Skeletal muscle cell (primary cell): ENCODE measurements at regions not wholly inside any gene's neighbourhood (a gene's known extent, or its start where the extent isn't known, plus 50 kb on each side); places are given as distances from the start of the nearest gene placed in this dataset.

ENCODE experiments used
- DNase-seq: peaks from one replicate; pipeline ENCODE4 v3.0.0-alpha.2; 2010; ENCODE audit warnings: low read depth
- H3K4me3 ChIP-seq: 2 replicates; pipeline ENCODE4 v1.5.1; 2011; ENCODE audit warnings: low read depth, mild to moderate bottlenecking, control low read depth, low read length, moderate library complexity

DNA sequence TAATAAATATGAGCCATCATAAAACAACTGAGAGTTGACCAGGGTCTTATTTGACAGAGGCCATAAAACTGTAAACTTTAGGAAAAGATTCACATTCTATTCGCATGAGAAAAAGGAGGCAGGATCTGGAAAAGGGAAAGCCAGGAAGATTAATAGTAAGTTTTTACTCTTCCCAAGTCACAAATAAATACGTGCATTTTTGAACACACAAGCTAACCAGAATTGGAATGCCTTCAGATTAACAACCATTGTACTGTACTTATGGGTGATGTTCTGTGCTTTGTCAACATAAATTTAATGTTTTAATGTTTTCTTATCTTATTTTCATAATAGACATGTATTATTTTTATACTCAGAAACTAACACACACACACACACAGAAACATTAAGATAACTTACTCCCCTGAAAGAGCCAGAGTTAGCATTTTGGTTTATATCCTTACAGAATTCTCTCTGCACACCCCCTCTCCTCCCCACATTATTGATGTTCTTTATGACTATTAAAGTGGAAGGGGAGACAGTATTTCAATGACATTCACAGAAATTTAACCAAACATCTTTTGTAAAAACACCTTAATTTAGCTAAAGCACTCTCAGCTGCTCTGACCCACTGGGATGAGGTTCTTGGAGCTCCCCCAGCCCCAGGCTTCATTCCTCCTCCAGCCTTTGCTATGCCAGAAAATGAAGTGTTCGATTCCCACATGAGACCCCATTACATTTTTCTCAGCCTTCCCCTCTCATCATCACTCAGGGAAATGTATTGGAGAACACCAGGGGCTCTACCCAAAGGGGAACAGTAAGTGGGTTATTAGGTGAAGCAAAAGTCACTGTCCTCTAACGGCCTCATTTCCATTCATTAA lies 155.5 kb downstream of the ESM1 start:
- no peak for DNase-seq
- H3K4me3 ChIP-seq: no peak overlapping the region

DNA sequence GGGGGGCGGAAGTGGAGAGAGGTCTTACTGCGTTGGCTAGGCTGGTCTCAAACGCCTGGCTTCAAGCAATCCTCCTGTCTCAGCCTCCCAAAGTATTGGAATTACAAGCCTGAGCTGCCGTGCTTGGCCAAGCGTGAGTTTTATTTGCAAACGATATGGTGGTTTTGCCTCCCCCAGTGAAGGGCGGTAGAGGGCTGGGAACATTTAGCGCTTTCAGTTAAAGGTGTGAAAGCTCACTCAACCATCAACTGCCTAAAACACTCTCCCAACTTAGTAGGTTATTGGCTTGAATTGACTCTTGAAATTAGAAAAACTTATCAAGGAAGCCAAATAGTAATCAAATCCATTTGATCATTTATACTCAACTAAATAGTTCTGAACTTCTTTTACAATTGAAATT lies 156.3 kb downstream of the ESM1 start:
- no peak overlapping the region for H3K4me3 ChIP-seq

DNA sequence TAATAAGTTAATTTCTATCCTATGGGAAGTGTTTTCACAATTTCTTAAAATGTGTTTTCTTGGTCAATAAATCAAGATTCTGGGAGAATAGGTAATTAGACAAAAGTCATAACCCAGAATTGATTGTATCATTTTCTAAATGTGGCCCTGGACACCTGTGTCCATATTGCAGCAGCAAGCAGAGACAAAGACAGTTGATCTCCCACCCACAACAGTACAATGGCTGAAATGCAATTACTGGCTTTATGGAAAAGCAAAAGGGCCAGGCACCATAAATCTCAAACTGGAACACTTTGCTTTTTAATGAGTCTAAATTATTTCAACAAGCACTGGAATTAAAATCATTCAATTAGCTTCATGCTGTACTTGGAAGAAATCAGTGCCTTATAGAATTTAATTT lies 157.2 kb downstream of the ESM1 start:
- no peak overlapping the region for H3K4me3 ChIP-seq
- no peak for DNase-seq

More for the DNA sequence above, 156.3 kb downstream of the ESM1 start:
- DNase-seq: no peak

DNA sequence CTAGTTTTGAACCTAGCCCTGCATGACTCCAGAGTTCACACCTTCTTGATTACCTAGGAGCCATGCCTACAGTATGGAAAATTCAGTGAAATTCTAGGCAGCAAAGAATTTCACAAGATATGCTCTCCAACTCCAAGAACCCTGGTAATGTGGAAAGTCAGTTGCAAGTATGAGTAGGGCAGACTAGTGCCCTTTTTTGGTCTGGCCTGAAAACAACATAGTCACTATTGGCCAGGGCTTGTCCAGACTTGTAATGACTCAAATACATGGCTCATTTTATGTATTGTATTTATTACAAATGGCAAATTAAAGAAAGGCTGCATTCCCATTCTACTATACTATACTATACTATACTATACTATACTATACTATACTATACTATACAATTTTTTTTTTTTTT lies 160.4 kb downstream of the ESM1 start:
- no peak for DNase-seq
- H3K4me3 ChIP-seq: no peak overlapping the region

DNA sequence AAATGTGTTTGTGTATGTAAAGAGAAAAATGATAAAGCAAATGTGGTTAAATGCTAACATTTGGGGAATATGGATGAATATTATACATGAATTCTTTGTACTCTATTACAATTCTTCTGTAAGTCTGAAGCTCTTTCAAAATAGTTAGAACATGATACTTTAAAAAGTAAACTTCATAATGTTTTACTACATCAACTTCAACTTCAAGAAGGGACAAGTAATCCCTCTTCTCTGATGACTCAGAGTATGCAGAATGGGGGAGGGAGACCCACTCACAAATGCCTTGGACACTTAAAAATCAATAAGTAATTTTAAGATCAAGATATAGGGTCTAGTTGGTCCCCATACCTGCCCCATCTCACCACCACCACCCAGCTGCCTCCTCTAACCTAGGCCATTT lies 162.4 kb downstream of the ESM1 start:
- DNase-seq: no peak
- no peak overlapping the region for H3K4me3 ChIP-seq

DNA sequence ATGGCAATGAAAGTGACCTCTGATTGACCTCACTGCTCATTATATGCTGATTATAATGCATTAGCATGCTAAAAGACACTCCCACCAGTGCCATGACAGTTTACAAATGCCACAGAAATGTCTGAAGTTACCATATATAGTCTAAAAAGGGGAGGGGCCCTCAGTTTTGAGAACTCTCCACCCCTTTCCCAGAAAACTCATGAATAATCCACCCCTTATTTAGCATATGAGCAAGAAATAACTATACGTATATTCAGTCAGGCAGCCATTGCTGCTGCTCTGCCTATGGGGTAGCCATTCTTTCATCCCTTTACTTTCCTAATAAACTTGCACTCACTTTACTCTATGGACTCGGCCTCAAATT lies 163.1 kb downstream of the ESM1 start:
- DNase-seq: no peak

DNA sequence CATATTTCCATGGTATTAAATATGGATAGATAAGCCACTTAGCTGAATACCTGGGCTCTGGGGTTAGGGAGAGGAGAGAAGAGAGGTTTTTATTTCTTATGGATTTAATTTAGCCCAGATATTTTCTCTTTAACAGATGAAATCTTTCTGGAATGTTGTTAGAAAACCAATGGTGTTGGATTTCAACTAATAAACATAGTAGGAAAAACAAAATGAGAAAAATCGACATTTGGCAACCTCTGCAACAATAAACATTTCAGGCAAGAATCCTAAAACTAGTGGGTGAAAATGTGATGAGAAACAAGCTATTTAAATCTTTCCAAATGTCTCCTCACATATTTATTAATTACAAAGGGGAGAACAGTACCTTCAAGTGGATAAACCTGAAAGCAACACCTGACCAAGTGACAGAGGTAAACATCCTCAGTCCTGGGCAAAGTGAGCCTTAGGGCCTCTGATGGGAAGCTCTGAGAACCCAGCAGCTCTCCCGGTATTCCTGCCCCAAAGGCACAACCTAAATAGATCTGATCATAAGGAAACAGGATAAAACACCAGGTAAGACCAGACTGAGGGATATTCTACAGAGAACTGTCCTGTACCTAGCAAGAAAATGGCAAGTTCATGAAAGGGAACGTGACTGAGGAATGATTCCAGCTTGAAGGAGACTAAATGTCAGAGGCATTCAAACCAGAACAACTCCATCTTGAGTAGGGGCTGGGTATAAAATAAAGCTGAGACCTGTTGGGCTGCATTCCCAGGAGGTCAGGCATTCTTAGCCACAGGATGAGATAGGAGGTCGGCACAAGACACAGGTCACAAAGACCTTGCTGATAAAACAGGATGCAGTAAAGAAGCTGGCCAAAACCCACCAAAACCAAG lies 163.7 kb downstream of the ESM1 start:
- H3K4me3 ChIP-seq: no peak overlapping the region
- DNase-seq: no peak

More for the DNA sequence above, 163.1 kb downstream of the ESM1 start:
- no peak overlapping the region for H3K4me3 ChIP-seq

DNA sequence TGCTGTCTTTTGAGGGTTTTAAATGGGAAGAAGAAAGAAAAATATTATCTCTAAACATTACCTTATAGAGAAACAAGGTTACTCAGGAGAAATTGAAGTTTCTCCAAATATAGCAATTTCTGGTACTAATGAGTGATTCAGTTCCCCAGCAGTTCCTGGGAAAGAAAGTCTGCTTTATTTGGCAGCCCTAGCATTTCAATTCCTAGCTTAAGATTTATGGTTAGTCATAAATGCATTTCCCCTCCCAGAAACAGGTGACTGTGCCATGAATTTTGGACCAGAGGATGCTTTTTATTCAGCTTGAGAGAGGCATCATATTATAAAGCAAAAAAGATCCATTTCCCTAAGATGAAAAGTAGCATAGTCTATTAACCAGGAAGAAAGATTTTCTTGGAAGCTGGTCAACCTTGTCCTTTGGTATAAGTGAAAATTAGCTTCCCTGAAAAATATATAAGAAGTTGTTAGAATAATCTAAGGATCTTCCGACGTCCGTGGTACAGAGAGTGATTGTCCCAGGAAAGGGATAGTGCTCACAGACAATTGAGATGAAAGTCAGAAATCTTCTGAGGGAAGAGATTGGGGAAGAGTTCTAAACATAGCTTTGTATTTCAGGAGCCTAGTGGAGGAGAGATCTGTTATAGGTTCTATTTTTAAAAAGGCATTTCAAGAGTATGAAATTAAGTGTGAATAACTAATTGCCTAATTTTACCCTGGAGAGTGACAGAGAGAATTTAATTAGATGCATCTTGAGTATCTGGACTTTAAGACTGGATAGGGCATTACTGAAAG lies 164.9 kb downstream of the ESM1 start:
- no peak for DNase-seq
- H3K4me3 ChIP-seq: no peak overlapping the region

DNA sequence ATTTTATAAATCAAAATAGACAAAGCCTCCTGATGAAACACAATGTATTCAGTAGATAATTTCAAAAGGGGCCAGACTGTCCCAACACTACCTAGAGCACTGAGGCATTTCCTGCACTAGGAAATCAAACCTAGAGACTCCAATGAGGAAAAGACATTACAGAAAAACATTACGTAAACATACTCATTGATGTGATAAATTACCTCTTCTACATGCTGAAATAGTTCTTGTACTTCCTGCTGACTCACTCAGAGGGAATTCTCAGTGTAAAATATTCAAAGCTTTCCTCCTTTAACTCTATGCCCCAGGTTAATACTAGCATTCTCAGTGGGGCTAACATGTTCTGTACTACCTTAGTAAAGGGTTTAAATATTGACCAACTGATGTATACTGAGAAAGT lies 178.0 kb downstream of the ESM1 start:
- no peak overlapping the region for H3K4me3 ChIP-seq
- peak; percentile 68 for DNase-seq

DNA sequence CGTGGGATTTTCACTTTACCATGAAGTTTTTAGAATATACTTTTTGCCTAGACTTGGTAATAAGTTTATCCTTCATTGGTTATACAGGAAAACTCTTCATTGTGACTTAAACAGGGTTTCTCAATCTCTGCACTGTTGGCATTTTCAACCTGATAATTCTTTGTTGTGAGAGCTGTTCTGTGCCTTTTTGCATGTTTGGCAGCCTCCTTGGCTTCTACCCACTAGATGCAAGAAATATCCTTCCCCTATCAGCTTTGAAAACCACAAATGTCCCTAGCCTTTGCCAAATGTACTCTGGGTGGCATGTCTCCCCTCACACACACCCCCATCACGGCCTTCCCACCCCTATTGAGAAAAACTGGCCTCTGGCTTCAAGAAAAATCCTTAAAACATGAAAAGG lies 180.9 kb downstream of the ESM1 start:
- DNase-seq: no peak
- H3K4me3 ChIP-seq: no peak overlapping the region

DNA sequence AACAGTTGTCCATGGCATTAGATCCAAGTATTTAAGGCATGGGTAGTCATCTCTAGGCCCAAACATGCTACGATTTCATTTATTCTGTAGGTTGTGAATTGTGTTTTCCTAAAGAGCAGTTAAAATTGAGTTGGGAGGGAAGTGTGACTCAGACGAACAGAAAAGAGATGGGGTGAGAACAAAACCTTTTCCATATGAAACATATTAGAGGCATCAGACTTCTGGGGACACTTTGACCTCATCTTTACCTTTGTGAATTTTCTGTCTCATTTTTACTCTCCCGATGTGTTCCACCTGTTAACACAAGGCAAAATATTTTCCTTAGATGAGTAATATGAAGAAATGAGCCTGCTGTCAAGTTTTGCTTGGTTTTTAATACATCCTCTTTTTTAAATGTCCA lies 181.3 kb downstream of the ESM1 start:
- H3K4me3 ChIP-seq: no peak overlapping the region
- DNase-seq: no peak

DNA sequence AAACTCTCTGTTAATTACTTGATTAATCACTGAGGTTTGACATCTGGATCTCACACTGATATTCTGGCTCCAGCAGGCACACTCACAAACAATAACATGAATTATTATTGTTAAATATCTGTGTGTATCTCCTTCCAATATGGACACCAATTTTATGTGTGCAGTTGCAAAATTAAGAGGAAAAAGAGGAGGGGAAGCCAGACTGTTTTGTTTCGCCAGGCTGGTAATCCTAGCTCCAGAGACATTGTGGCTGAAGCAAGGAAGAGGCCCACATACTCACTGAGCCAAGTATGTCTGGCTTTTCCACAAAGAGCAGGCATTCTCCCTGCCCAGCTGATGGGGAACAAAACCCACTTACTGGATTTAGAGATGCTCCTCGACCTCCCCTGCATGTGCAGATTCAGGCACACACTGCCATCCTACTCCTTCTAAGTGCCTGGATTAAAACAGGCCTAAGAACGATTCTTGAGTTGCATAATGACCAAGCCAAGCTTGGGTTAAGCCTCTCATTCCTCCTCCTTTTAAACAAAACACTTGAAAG lies 181.9 kb downstream of the ESM1 start:
- no peak for DNase-seq
- H3K4me3 ChIP-seq: no peak overlapping the region

DNA sequence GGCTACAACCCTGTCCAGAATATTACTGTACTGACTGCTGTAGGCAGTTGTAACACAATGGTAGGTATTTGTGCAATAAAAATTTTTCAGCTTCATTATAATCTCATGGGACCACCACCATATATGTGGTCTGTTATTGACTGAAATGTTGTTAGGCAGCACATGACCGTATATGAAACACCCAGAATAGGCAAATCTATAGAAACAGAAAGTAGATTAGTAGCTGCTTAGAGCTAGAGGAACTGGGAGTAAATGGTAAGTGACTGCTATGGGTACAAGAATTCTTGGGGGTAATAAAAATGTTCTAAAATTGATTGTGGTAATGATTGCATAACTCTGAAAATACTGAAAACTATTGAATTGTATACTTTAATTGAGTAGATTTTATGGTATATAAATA lies 185.7 kb downstream of the ESM1 start:
- DNase-seq: no peak
- H3K4me3 ChIP-seq: no peak overlapping the region

DNA sequence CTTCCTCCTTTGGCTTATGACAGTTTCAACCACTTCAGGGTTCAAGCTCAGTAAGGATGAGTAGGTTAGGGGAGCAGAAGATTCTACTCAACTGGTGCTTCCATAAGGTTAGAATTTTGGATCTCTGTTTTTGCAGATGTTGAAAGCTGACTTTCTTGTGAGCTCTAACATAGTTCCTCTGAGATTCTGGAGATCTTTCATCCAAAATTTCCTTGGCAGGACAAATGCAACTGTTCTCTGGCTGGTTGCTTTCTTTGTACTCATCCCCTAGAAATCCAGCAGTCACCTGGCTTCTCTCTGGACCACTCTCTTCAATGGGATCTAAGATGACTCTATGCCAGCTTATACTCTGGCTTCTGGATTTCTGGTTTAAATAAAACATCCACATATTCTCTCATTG lies 189.6 kb downstream of the ESM1 start:
- no peak overlapping the region for H3K4me3 ChIP-seq
- no peak for DNase-seq

DNA sequence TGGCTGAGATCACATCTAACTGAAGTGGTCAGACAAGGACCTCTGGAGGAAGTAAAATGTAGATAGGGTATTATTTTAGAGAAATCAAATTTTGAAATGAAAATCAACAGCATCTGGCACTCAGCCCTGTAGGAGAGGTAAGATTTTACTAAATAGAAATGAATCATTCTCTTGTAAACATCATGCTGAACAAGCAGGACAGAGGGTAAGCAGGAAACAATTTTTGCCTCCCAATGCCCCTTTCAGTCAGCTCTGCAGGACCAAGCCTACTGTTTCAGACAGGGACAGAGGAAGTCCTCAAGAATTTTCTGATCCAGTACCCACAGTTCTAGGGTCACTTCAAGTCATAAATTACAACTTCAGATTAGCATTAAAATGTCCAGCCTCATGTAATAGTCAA lies 190.1 kb downstream of the ESM1 start:
- no peak overlapping the region for H3K4me3 ChIP-seq
- no peak for DNase-seq

DNA sequence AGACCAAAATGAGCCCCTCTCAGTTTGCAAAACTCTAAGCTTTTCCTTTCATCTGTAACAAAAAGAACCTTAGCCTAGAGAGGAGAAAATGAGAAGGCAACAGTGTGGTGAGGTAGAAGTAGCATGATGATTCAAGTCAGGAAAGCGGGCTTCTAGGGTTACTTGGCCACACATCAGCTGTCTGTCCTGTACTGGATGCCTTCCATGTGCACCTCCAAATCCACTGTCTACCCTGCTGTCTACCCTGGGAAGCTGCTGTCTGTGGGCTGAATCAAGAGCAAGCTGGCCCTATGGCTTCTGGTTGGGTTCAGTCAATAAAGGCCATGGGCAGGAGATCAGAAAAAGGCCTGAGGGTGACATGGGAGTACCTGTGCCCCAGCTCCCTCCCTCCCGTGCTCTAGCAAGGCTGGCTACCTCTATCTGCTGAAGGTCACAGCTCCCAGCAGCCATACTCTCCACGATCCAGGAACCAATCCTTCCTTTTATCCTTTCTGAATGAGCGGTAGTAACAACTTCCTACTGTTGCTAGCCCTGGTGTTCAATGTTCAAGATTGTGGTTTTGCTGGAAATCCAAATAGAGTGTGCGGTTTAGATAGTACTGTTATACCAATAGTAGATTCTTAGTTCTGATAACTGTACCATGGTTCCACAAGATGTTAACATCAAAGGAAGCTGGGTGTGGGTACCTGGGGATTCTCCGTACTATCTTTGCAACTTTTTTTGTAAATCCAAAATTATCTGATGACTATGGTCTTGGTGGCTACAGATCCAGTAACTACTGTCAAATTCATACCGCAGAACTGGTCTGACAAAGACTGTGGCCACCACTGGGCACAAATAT lies 191.0 kb downstream of the ESM1 start:
- no peak for DNase-seq
- H3K4me3 ChIP-seq: no peak overlapping the region

DNA sequence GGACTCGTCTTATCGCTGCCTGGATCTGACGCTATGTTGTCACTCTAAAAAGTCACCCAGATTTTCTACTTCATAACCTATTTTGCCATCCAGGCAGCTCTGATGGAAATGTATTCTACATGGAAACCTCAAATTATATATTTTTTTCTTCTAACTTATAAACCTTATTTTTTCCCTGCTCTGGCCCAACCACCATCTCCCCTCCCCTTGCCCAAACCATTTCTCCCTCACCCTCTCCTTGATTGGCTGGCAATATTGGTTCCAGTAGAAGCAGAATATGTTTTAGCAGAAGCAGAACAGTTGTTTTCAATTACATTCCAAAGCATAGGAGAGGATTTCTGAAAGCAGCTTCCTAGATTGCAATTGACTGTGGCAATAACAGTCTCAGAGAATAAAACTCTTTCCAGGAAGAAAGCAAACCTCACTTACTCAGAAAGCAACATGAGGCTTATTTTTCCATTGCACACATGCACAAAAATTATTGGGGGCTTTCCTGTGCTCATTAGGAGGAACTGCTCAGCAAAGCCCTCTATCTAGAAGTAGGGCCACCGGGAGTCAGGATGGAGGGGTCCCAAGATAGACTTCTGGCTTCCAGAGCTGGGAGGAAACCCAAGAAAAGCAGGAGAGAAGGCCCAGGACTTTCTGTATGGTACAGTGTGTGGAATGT lies 191.8 kb downstream of the ESM1 start:
- no peak for DNase-seq
- H3K4me3 ChIP-seq: no peak overlapping the region

DNA sequence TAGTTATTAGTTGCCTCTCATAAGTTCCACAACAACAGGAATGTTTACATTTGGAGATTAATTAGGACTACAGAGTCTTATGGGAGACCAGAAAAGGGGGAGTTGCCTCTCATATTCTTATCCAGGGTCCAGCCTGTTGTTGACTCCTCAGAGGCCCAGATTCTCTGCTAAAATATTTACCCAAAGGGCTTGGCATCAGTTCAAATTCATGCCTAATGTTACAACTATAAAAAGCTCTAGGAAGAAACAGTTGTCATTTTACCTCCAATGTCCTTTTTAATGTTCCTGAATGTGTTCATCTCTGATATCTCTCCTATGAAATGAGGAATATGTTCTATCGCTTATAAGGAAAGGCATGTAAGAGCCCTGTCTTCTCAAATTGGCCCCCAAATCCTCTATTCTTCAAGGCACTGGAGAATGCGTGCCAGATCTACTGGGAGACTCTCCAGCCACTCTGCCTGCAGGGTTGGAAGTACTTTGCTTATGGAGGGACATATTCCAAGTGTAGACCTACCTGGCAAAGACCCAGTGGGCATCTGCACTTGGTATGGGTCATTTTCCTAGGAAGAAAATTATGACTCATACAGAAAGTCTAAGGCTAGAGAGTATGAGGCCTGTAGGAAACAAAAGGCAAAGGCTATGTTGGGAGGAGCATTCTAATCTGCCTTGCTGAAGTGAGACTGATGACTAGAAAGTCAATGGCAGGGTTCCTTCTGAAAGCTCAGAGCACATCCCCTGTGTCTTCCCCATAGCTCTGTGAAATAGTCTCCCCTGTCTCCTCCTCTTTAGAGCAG lies 192.6 kb downstream of the ESM1 start:
- H3K4me3 ChIP-seq: no peak overlapping the region
- no peak for DNase-seq
